Germinal center (tissue), 1 donor: ENCODE measurements at regions not wholly inside any gene's neighbourhood (a gene's known extent, or its start where the extent isn't known, plus 50 kb on each side); places are given as distances from the start of the nearest gene placed in this dataset.

Experiments used
- DNase-seq: peaks from one replicate; pipeline ENCODE4 v3.0.0; 2012; ENCODE audit warnings: mixed read lengths, low spot score

GRCh38 chr2:120658042-120658769 is 77.5 kb upstream of the GLI2 start:
- no peak for DNase-seq

DNA sequence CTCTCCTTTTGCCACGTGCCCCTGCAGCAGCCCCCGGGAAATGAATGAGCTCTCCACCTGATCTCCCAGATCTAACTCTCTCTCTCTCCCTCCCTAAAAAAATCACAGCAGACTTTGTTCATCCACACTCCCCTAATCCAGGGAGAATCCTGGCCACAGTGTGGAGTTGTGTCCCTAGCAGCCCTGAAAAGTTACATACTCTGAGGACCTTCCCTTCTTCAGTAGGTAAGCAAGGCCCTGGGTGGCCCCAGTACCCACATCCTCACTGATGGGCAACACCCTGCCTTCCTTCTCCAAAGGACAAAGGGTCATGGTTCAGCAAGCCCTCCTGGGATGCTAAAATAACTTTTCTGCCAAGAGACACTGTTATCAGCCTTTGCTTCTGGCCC is 76.9 kb upstream of the GLI2 start:
- DNase-seq: no peak

- DNase-seq: no peak
Observed at GRCh38 chr2:120659275-120659977, 76.2 kb upstream of the GLI2 start.

DNA sequence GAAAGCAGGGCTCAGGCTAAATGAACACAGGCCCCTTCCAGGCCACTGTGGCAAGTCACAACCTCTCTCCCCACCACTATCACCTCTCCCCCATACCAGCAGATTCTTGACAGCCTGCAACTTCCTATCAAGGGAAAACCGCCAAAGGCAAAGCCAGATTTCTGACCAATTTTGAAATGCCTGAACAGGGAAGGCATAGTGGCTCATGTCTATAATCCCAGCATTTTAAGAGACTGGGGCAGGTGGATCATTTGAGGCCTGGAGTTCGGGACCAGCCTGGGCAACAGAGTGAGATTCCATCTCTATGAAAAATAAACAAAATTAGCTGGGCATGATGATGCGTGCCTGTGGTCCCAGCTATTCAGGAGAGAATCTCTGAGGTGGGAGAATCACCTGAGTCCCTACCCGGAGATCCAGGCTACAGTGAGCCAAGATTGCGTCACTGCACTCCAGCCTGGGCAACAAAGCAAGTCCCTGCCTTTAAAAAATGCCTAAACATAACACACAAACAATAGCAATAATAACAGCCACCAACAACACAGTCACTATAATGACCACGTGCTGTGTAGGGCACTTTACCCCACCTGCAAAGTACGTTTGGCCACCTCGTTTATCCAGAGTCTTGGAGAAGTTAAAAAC is 75.5 kb upstream of the GLI2 start:
- DNase-seq: no peak

DNA sequence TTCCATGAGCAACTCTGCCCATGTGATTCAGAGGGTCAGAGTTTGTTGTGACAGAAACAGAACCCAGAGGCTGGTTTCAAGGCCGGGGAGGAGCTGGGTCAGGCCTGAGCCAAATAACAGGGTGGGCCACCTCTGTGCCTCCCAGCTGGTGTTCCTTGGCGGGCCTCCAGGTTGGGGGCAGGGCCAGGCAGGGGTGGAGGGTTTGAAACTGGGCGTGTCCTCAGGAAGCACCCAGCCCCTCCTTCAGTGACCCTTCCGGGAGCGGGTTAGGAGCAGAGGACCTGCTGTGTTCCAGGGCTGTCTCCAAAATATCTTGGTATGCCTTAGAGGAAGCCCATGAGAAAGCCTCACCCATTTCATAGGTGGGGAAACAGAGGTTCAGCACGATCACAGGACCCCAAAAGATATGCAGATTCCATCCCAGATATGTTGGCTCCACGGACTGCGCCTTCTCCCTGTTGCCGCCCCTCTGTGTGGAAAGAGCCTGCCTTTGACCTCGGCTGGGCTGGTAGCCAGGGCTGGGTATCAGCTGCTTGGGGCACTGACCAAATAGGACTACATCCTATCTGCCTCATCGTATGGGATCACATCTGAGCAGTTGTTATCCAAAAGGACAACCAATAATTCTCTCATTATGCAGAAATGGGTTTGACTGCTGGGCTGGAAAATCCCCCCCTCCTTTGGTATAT is 74.8 kb upstream of the GLI2 start:
- no peak for DNase-seq

DNA sequence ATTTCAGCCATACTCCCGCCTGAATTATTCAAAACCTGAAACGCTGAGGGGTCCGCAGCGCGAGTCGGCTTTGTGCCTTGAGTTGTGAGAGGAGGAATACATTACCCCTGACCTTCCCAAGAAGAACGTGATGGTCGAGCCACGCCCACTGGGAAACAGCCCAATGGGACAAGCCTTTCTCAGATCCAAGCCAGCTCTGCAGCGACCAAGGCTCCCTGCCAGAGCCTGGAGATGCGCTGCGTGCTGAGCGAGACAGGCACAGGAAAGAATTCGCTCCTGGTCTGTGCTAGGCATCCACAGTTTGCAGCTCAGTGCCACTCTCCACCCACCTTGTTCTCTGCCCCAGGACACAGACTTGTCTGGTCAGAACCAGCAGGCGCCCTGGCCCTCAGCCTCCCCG is 74.1 kb upstream of the GLI2 start:
- no peak for DNase-seq

- DNase-seq: no peak
Observed at GRCh38 chr2:120662046-120662445, 73.6 kb upstream of the GLI2 start.

DNA sequence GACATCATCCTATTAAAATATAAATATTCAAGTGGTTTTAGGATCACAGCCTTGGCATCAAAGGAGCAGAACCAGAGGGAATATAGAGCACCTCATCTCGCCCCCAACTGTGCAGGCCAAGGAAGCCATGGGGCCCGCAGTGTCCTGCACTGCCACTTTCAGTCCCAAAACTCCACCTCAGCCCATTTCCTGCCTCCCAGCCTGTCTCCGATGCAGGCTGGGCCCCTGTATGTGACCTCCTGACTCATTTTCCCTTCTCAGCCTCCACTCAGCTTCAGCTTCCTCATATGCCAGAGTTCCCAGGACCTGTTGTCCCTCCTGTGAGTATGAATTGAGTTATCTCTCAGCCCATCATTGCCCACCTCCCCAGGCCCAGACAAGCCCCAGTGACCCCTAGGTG is 72.9 kb upstream of the GLI2 start:
- DNase-seq: no peak

DNA sequence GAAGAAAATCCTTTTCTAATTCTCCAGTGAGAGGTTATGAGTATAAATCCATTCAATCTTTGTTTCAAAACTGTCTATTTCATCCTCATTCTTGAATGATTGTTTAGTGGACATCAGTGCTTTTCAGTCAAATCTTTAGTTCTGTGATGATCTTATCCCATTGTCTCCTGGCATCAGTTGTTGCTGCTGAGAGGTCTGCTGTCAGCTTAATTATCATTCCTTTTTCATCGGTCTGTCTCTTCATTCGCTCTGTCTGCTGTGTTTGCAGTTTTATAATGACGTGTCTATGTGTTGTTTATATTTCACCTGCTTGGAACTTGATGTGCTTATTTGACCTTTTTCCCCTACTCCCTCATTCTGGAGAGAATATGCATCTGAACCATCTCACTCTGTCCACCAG is 69.2 kb upstream of the GLI2 start:
- no peak for DNase-seq

GRCh38 chr2:120667981-120668380 is 67.7 kb upstream of the GLI2 start:
- DNase-seq: no peak

DNA sequence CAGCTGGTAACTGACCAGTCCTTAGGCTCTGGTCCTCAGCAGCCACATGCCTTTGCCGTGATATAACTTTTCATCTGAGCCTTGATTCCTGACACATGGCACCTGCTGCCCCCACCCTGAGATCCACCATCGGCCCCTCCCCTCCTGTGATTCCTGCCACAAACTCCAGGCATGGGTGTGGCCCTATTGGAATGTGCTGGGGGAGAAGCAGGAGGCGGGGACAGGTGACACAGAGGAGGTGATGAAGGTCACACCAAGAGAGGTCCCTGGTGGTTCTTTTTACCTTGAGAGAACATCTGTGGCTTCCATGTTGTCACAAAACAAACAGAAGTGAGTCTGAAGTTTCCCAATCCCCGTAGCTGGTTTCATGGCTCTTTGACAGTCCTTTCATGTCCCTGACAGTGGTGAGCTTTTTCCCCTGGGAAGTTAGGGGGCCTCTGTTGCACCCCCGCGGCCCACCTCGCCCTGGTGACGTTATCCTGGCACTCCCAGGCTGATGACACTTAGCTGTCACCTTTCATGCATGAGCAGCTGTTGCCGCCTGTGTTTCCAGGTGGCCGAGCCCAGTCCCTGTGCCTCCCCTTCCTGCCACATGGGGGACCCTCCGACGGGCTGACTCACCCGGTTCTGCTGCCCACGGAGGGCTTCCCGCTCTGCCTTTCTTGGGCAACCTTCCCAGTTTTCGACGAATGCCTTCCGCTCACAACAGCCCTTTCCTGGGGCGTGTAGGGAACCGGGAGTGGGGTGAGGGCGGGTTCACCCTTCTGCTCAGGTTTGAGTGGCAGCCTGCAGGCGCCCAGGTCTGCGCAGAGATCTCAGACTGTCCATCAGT is 66.3 kb upstream of the GLI2 start:
- DNase-seq: no peak

DNA sequence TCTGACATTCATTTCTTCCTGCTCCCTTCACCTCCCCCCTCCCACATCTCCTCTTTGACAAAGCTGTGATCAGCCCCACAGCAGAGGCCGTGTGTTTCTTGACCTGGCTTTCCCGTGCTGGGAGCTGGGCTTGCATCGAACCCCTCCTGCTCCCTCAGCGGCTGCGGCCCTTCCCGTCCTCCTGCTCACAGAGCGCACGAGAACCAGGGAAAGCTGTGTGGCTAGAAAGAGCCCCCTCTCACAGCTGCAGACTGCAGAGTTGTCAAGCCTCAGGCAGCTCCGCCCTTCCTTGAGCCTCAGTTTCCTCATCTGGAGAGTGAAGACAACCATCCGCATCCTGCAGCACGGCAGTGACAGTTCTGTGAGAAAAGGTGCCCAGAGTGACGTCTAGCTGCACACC is 65.7 kb upstream of the GLI2 start:
- DNase-seq: no peak

- no peak for DNase-seq
Observed at GRCh38 chr2:120670371-120670770, 65.3 kb upstream of the GLI2 start.

- no peak for DNase-seq
Observed at GRCh38 chr2:120670771-120671480, 64.7 kb upstream of the GLI2 start.

DNA sequence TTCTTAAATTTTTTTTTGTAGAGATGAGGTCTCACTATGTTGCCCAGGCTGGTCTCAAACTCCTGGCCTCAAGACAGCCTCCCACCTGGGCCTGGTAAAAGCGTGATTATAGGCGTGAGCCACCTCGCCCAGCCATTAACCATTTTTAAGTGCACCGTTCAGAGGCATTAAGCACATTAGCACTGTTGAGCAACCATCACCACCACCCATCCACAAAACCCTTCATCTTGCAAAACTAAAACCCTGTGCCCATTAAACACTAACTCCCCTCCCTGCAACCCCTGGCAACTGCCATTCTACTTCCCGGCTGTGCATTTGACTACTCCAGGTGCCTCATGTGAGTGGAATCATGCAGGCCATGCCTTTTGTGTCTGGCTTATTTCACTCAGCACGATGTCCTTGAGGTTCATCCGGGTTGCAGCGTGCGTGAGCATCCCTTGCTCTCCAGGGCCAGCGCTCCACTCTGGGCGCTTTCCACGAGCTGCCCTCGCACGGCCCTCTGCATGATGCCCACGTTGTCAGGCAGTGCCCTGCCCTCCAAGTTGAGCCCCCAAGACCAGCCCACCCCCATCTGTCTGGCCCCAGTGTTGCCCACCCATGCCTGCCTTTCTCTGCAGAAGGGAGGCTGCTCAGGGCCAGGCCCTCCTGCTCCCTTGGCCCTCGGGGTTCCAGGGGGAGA is 63.0 kb upstream of the GLI2 start:
- no peak for DNase-seq

DNA sequence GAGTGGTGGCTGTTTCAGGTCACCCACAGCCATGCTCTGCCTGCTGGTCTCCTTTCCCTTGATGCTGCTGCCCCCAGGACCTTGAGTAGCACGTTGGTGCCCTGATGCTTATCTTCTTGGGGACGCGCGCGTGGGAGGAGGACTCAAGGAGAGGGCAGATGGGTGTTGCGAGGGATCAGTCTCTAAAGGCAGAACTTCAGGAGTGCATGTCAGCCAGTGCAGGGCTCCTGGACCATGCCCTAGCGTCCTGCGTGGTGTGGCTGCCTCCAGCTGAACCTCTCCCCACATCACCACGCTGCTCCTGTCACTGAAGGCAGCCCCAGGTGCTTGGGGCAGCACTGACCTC is 62.5 kb upstream of the GLI2 start:
- no peak for DNase-seq

- no peak for DNase-seq
Observed at GRCh38 chr2:120673571-120674061, 62.1 kb upstream of the GLI2 start.

- no peak for DNase-seq
Observed at GRCh38 chr2:120674246-120675170, 61.2 kb upstream of the GLI2 start.

GRCh38 chr2:120675460-120676130 is 60.1 kb upstream of the GLI2 start:
- peak; percentile 51 for DNase-seq
